ENCODE measurements at regions not wholly inside any gene's neighbourhood (a gene's known extent, or its start where the extent isn't known, plus 50 kb on each side); places are given as distances from the start of the nearest gene placed in this dataset.

- TF ChIP-seq EZH2 (IDR thresholded peaks at IDR 0.05) (no peak), SRF (IDR thresholded peaks at IDR 0.05; ENCODE audit: low read depth) (no peak), CEBPB (IDR thresholded peaks at IDR 0.05; ENCODE audit: low read depth) (no peak), EZH2phosphoT487 (IDR thresholded peaks at IDR 0.05; ENCODE audit: borderline replicate concordance) (no peak), EGR1 (IDR thresholded peaks at IDR 0.05; ENCODE audit: low read depth) (no peak), POLR2A (IDR thresholded peaks at IDR 0.05; ENCODE audit: borderline replicate concordance, extremely low read depth, insufficient read depth, insufficient read length) (no peak)
- TF ChIP-seq, protein P1, sequence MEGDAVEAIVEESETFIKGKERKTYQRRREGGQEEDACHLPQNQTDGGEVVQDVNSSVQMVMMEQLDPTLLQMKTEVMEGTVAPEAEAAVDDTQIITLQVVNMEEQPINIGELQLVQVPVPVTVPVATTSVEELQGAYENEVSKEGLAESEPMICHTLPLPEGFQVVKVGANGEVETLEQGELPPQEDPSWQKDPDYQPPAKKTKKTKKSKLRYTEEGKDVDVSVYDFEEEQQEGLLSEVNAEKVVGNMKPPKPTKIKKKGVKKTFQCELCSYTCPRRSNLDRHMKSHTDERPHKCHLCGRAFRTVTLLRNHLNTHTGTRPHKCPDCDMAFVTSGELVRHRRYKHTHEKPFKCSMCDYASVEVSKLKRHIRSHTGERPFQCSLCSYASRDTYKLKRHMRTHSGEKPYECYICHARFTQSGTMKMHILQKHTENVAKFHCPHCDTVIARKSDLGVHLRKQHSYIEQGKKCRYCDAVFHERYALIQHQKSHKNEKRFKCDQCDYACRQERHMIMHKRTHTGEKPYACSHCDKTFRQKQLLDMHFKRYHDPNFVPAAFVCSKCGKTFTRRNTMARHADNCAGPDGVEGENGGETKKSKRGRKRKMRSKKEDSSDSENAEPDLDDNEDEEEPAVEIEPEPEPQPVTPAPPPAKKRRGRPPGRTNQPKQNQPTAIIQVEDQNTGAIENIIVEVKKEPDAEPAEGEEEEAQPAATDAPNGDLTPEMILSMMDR (IDR thresholded peaks at IDR 0.05 in 2 of 3, conservative IDR thresholded peaks at IDR 0.05 in 1 of 3; ENCODE audit: borderline replicate concordance in 1 of 3, insufficient read depth in 1 of 3, low read depth in 2 of 3, low read length in 2 of 3) = no peak
These were observed 170.6 kb downstream of the METTL4 start for GRCh38 chr18:2400701-2401196.
